Fibroblast of lung (primary cell): ENCODE measurements at regions not wholly inside any gene's neighbourhood (a gene's known extent, or its start where the extent isn't known, plus 50 kb on each side); places are given as distances from the start of the nearest gene placed in this dataset.

Experiments
- DNase-seq, 2 donors: peaks; one replicate each; pipeline versions ENCODE4 v3.0.0 to v3.0.0-alpha.2; 2010; ENCODE audit warnings: low read depth in 2 of 2
- H2AFZ ChIP-seq: 2 replicates; pipeline ENCODE4 v1.5.1; 2012; ENCODE audit warnings: low read length, control low read depth, inconsistent platforms
- H3K27ac ChIP-seq: 2 replicates; pipeline ENCODE4 v1.5.1; 2011; ENCODE audit warnings: low read length, control low read depth; ENCODE audit not compliant: insufficient read depth
- H3K27me3 ChIP-seq: 2 replicates; pipeline ENCODE4 v1.5.1; 2011; ENCODE audit warnings: mild to moderate bottlenecking, low read length; ENCODE audit not compliant: control insufficient read depth, insufficient read depth
- H3K36me3 ChIP-seq: 2 replicates; pipeline ENCODE4 v1.5.1; 2011; ENCODE audit warnings: low read length; ENCODE audit not compliant: control insufficient read depth, insufficient read depth
- H3K4me1 ChIP-seq: 2 replicates; pipeline ENCODE4 v1.5.1; 2011; ENCODE audit warnings: low read length; ENCODE audit not compliant: control insufficient read depth, insufficient read depth; ENCODE audit errors: extremely low read depth
- H3K4me2 ChIP-seq: 2 replicates; pipeline ENCODE4 v1.5.1; 2011; ENCODE audit warnings: low read length, control low read depth; ENCODE audit not compliant: insufficient read depth; ENCODE audit errors: extremely low read depth
- H3K4me3 ChIP-seq, 4 experiments: fragments of 200-600 bp in 1 of 4; sonication (generic) in 1 of 4; replicated peaks in 1 of 4; 2 replicates each; pipeline ENCODE4 v1.5.1; 2011 to 2016; ENCODE audit warnings: low read length in 4 of 4, low read depth in 3 of 4, mild to moderate bottlenecking in 3 of 4, control low read depth in 2 of 4, inconsistent platforms in 1 of 4, mixed read lengths in 1 of 4; ENCODE audit not compliant: insufficient read depth in 1 of 4; ENCODE audit errors: control extremely low read depth in 1 of 4
- H3K79me2 ChIP-seq: 2 replicates; pipeline ENCODE4 v1.5.1; 2012; ENCODE audit warnings: mild to moderate bottlenecking, low read length, inconsistent platforms; ENCODE audit not compliant: control insufficient read depth, insufficient read depth
- H3K9ac ChIP-seq: 2 replicates; pipeline ENCODE4 v1.5.1; 2011; ENCODE audit warnings: mild to moderate bottlenecking, low read length, control low read depth; ENCODE audit not compliant: insufficient read depth
- H3K9me3 ChIP-seq: 2 replicates; pipeline ENCODE4 v1.5.1; 2012; ENCODE audit warnings: low read depth, low read length; ENCODE audit not compliant: control insufficient read depth, insufficient read depth
- H4K20me1 ChIP-seq: 2 replicates; pipeline ENCODE4 v1.5.1; 2011; ENCODE audit warnings: low read length; ENCODE audit not compliant: control insufficient read depth, insufficient read depth; ENCODE audit errors: extremely low read depth
- CTCF ChIP-seq, 2 donors: IDR thresholded peaks in 1 of 2; conservative IDR thresholded peaks in 1 of 2; 1 replicate in 1 of 2; 2 replicates in 1 of 2; pipeline ENCODE4 v1.5.1; 2011 to 2012; ENCODE audit warnings: low read length in 2 of 2, control low read depth in 1 of 2, inconsistent platforms in 1 of 2, low read depth in 1 of 2, mild to moderate bottlenecking in 1 of 2
- EZH2 ChIP-seq: IDR thresholded peaks from 2 replicates; pipeline ENCODE4 v1.5.1; 2012; ENCODE audit warnings: low read length, control low read depth, mild to moderate bottlenecking; ENCODE audit errors: missing control alignments

- no peak for DNase-seq
- Histone ChIP-seq H3K79me2 (no peaks in the 10 kb centered on the region), H2AFZ (no peak overlapping the region), H4K20me1 (no peaks in the 10 kb centered on the region), H3K27me3 (no peaks in the 10 kb centered on the region), H3K36me3 (no peaks in the 10 kb centered on the region), H3K27ac (no peak overlapping the region), H3K4me3 (no peak overlapping the region), H3K4me2 (no peak overlapping the region), H3K9me3 (no peaks in the 10 kb centered on the region), H3K4me1 (no peaks in the 10 kb centered on the region), H3K9ac (no peak overlapping the region)
- no peak for TF ChIP-seq EZH2
- no peak for TF ChIP-seq CTCF (conservative IDR thresholded peaks at IDR 0.05 in 1 of 2, IDR thresholded peaks at IDR 0.05 in 1 of 2; ENCODE audit: low read depth in 1 of 2, low read length in 2 of 2)
Observed at GRCh38 chr9:103702572-103702971, 391.5 kb upstream of the SMC2 start.

- no peak overlapping the region for H2AFZ ChIP-seq
- no peaks in the 10 kb centered on the region for H3K9me3 ChIP-seq
- H3K9ac ChIP-seq = no peak overlapping the region
- no peaks in the 10 kb centered on the region for H3K36me3 ChIP-seq
- no peaks in the 10 kb centered on the region for H4K20me1 ChIP-seq
- H3K27ac ChIP-seq = no peak overlapping the region
- no peak for TF ChIP-seq EZH2
- TF ChIP-seq CTCF (conservative IDR thresholded peaks at IDR 0.05 in 1 of 2, IDR thresholded peaks at IDR 0.05 in 1 of 2; ENCODE audit: low read depth in 1 of 2, low read length in 2 of 2) = no peak
- no peaks in the 10 kb centered on the region for H3K79me2 ChIP-seq
- H3K4me3 ChIP-seq = no peak overlapping the region
- no peaks in the 10 kb centered on the region for H3K4me1 ChIP-seq
- no peak for DNase-seq
- no peak overlapping the region for H3K4me2 ChIP-seq
- no peaks in the 10 kb centered on the region for H3K27me3 ChIP-seq
Observed at GRCh38 chr9:103707181-103707580, 386.9 kb upstream of the SMC2 start.

- no peaks in the 10 kb centered on the region for H3K9me3 ChIP-seq
- no peak overlapping the region for H3K9ac ChIP-seq
- H3K4me3 ChIP-seq = no peak overlapping the region
- H3K4me2 ChIP-seq = no peak overlapping the region
- no peak overlapping the region for H2AFZ ChIP-seq
- no peak for DNase-seq
- H3K79me2 ChIP-seq = no peaks in the 10 kb centered on the region
- no peaks in the 10 kb centered on the region for H3K4me1 ChIP-seq
- TF ChIP-seq CTCF (conservative IDR thresholded peaks at IDR 0.05 in 1 of 2, IDR thresholded peaks at IDR 0.05 in 1 of 2; ENCODE audit: low read depth in 1 of 2, low read length in 2 of 2) (no peak), EZH2 (no peak)
- no peaks in the 10 kb centered on the region for H3K27me3 ChIP-seq
- H4K20me1 ChIP-seq = no peaks in the 10 kb centered on the region
- no peak overlapping the region for H3K27ac ChIP-seq
- H3K36me3 ChIP-seq = no peaks in the 10 kb centered on the region
Observed at GRCh38 chr9:103709366-103709765, 384.7 kb upstream of the SMC2 start.
